ENCODE measurements at regions not wholly inside any gene's neighbourhood (a gene's known extent, or its start where the extent isn't known, plus 50 kb on each side); places are given as distances from the start of the nearest gene placed in this dataset.

DNA sequence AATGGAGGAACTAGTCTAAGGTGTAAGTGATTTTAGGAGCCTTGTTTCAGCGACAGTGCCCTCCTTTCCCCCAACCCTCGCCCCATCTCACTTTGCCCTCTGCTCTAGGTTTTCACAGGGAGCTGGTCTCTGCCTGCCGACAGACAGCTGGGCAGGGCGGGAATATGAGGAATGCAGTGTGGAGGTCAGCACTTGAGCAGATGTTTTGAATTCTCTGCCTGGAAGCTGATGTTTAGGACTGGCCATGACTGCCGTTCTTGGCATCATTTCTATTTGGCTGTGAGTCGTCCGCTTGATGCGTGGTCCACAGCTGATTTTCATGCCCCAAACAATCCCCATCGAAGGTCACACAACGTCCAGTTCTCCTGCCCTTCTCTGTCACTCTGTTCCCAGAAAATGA, 55.1 kb upstream of the SIX3 start:
- H2AFZ ChIP-seq (ENCODE audit: low read length) = no peak overlapping the region
- no peak overlapping the region for H3K14ac ChIP-seq (ENCODE audit: low read length)
- H2BK15ac ChIP-seq (ENCODE audit: low read length) = no peak overlapping the region
- H2AK5ac ChIP-seq (ENCODE audit: low read depth, low read length) = no peak overlapping the region
- peaks cover 0 to 2% of the 10 kb centered on the region in 2 donors for H3K9me3 ChIP-seq (replicated peaks in 1 of 2; ENCODE audit: control insufficient read depth in 2 of 2, insufficient read depth in 1 of 2, low read depth in 1 of 2, low read length in 2 of 2)
- no peaks in the 10 kb centered on the region for H3K36me3 ChIP-seq (replicated peaks in 1 of 2; ENCODE audit: control insufficient read depth in 2 of 2, insufficient read depth in 2 of 2, low read length in 2 of 2)
- no peak overlapping the region for H4K91ac ChIP-seq (ENCODE audit: low read depth, low read length, poor library complexity)
- no peak overlapping the region for H3K9ac ChIP-seq (ENCODE audit: low read depth, low read length, poor library complexity)
- no peaks in the 10 kb centered on the region for H3K79me1 ChIP-seq (ENCODE audit: low read depth, low read length)
- no peak overlapping the region for H3K4me3 ChIP-seq (ENCODE audit: low read length in 2 of 2)
- H3K4me1 ChIP-seq (ENCODE audit: control insufficient read depth in 2 of 2, insufficient read depth in 1 of 2, low read depth in 1 of 2, low read length in 2 of 2) = no peaks in the 10 kb centered on the region
- no peak overlapping the region for H3K27ac ChIP-seq (replicated peaks; ENCODE audit: low read length)
- H3K27me3 ChIP-seq (ENCODE audit: control insufficient read depth in 3 of 3, insufficient read depth in 3 of 3, low read depth in 1 of 3, low read length in 3 of 3) = peaks cover 0 to 30% (median 0%) of the 10 kb centered on the region in 3 experiments
- H3K18ac ChIP-seq (ENCODE audit: low read length) = no peak overlapping the region
- no peak overlapping the region for H3K4ac ChIP-seq (ENCODE audit: low read length)
- H4K8ac ChIP-seq (ENCODE audit: low read depth, low read length) = no peak overlapping the region
- H2BK5ac ChIP-seq (ENCODE audit: low read length) = no peak overlapping the region
- no peak overlapping the region for H2BK12ac ChIP-seq (ENCODE audit: low read length)
- H2BK120ac ChIP-seq (ENCODE audit: low read depth, low read length) = no peak overlapping the region
- H3K23ac ChIP-seq (ENCODE audit: low read depth, low read length, poor library complexity) = no peak overlapping the region
- no peak for DNase-seq (ENCODE audit: low spot score)
- no peak overlapping the region for H3K4me2 ChIP-seq (ENCODE audit: insufficient read depth, low read length, poor library complexity, severe bottlenecking)
- no CpG with 5 or more reads among the region's 10 CpGs for WGBS, 2 donors (ENCODE audit: extremely low coverage in 2 of 2, insufficient read length in 2 of 2, insufficient replicate concordance in 1 of 2)

DNA sequence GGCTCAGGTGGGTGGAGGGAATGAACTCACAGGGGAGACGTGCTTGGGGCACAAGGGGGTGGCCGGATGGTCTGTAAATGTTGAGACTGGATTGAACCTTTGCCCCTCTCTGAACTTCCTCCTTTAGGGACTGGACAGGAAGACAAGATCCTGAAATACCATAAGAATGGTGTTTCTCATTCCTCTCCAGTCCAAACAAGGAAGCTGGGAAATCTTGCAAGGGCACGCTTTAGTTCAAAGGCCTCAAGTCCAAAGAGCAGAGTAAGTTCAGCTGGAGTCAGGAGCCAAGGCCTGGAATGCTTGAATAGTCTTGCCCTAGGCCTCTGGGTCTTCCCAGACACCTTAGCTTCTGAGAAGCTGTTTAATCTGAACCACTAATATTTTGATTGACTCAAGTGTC, 52.4 kb upstream of the SIX3 start:
- H2BK12ac ChIP-seq (ENCODE audit: low read length) = no peak overlapping the region
- no peak overlapping the region for H3K4ac ChIP-seq (ENCODE audit: low read length)
- H3K36me3 ChIP-seq (replicated peaks in 1 of 2; ENCODE audit: control insufficient read depth in 2 of 2, insufficient read depth in 2 of 2, low read length in 2 of 2) = no peaks in the 10 kb centered on the region
- H2AK5ac ChIP-seq (ENCODE audit: low read depth, low read length) = no peak overlapping the region
- no peaks in the 10 kb centered on the region for H3K79me1 ChIP-seq (ENCODE audit: low read depth, low read length)
- H4K91ac ChIP-seq (ENCODE audit: low read depth, low read length, poor library complexity) = no peak overlapping the region
- H2BK5ac ChIP-seq (ENCODE audit: low read length) = no peak overlapping the region
- no peak overlapping the region for H3K18ac ChIP-seq (ENCODE audit: low read length)
- H3K4me3 ChIP-seq (ENCODE audit: low read length in 2 of 2) = no peak overlapping the region
- H3K14ac ChIP-seq (ENCODE audit: low read length) = no peak overlapping the region
- peaks cover 2 to 6% of the 10 kb centered on the region in 2 donors for H3K9me3 ChIP-seq (replicated peaks in 1 of 2; ENCODE audit: control insufficient read depth in 2 of 2, insufficient read depth in 1 of 2, low read depth in 1 of 2, low read length in 2 of 2)
- H3K4me2 ChIP-seq (ENCODE audit: insufficient read depth, low read length, poor library complexity, severe bottlenecking) = no peak overlapping the region
- no peak overlapping the region for H3K27ac ChIP-seq (replicated peaks; ENCODE audit: low read length)
- H3K9ac ChIP-seq (ENCODE audit: low read depth, low read length, poor library complexity) = no peak overlapping the region
- H4K8ac ChIP-seq (ENCODE audit: low read depth, low read length) = no peak overlapping the region
- no peak for DNase-seq (ENCODE audit: low spot score)
- no peak overlapping the region for H2BK120ac ChIP-seq (ENCODE audit: low read depth, low read length)
- peaks cover 0 to 28% (median 0%) of the 10 kb centered on the region in 3 experiments for H3K27me3 ChIP-seq (ENCODE audit: control insufficient read depth in 3 of 3, insufficient read depth in 3 of 3, low read depth in 1 of 3, low read length in 3 of 3)
- no peak overlapping the region for H2AFZ ChIP-seq (ENCODE audit: low read length)
- no peak overlapping the region for H3K23ac ChIP-seq (ENCODE audit: low read depth, low read length, poor library complexity)
- no CpG with 5 or more reads among the region's 3 CpGs for WGBS, 2 donors (ENCODE audit: extremely low coverage in 2 of 2, insufficient read length in 2 of 2, insufficient replicate concordance in 1 of 2)
- no peak overlapping the region for H2BK15ac ChIP-seq (ENCODE audit: low read length)
- H3K4me1 ChIP-seq (ENCODE audit: control insufficient read depth in 2 of 2, insufficient read depth in 1 of 2, low read depth in 1 of 2, low read length in 2 of 2) = no peaks in the 10 kb centered on the region

Measured in neuronal stem cell (in vitro differentiated cells).